Ishikawa (cell line): ENCODE measurements at regions not wholly inside any gene's neighbourhood (a gene's known extent, or its start where the extent isn't known, plus 50 kb on each side); places are given as distances from the start of the nearest gene placed in this dataset.

Source experiments
- CEBPB ChIP-seq: IDR thresholded peaks from 2 replicates; pipeline ENCODE4 v1.6.1; 2012
- CREB1 ChIP-seq: IDR thresholded peaks from 2 replicates; pipeline ENCODE4 v1.6.1; 2012; ENCODE audit warnings: low read depth
- EGR1 ChIP-seq: IDR thresholded peaks from 2 replicates; pipeline ENCODE4 v1.6.1; 2012
- EP300 ChIP-seq: IDR thresholded peaks from 2 replicates; pipeline ENCODE4 v1.6.1; 2012; ENCODE audit warnings: borderline replicate concordance
- FOXM1 ChIP-seq: IDR thresholded peaks from 2 replicates; pipeline ENCODE4 v1.6.1; 2012; ENCODE audit warnings: low read depth, borderline replicate concordance
- NFIC ChIP-seq: IDR thresholded peaks from 2 replicates; pipeline ENCODE4 v1.6.1; 2012
- RAD21 ChIP-seq: IDR thresholded peaks from 2 replicates; pipeline ENCODE4 v1.6.1; 2012; ENCODE audit warnings: low read depth
- REST ChIP-seq: IDR thresholded peaks from 2 replicates; pipeline ENCODE4 v1.6.1; 2012; ENCODE audit warnings: low read depth, mild to moderate bottlenecking
- TAF1 ChIP-seq: IDR thresholded peaks from 2 replicates; pipeline ENCODE4 v1.6.1; 2012; ENCODE audit warnings: low read depth, mild to moderate bottlenecking
- TCF12 ChIP-seq: IDR thresholded peaks from 2 replicates; pipeline ENCODE4 v1.6.1; 2012; ENCODE audit warnings: low read depth
- TEAD4 ChIP-seq: IDR thresholded peaks from 2 replicates; pipeline ENCODE4 v1.6.1; 2012
- USF1 ChIP-seq: IDR thresholded peaks from 2 replicates; pipeline ENCODE4 v1.6.1; 2012
- YY1 ChIP-seq: IDR thresholded peaks from 2 replicates; pipeline ENCODE4 v1.6.1; 2012; ENCODE audit warnings: low read depth
- ZBTB7A ChIP-seq: IDR thresholded peaks from 2 replicates; pipeline ENCODE4 v1.6.1; 2012; ENCODE audit warnings: low read depth
- TF ChIP-seq, protein P1 (sequence below): IDR thresholded peaks from 2 replicates; pipeline ENCODE4 v1.6.1; 2012

DNA sequence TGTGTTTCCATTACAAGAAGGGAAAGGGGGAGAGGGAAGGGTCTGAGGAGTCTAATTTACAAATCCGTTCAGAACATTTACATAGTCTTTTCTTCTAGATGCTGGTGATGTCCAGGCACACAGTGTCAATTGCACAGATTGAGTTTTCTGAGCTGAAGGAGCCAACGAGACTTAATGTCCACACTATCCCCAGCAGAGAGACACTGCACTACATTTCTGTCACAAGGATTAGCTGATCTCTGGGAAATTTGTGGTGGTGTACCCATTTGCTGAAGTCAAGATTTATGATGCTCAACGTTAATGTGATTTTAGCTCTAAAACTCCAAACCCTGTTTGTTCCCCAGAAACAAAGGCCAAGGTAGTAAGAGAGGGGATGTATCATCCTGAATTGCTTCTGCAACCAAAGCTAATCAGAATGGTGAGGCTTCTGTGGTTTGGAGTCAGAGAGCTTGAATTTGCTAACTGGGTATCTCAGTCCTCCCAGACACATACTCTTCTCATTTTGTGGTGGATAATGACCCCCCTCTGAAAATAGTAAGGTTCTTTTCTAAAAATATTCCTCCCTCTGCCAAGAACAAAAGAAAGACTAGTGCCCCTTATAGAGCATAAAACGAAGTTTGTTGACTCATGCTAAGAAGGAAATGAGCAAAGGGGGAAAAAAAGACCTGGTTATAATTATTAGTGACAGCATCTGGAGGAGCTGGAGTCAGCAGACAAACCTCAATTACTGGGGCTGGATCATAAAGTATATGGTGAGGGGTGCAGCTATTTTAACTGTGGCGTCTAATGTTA lies 416.9 kb downstream of the PSAT1 start:
- no peak for TF ChIP-seq RAD21

DNA sequence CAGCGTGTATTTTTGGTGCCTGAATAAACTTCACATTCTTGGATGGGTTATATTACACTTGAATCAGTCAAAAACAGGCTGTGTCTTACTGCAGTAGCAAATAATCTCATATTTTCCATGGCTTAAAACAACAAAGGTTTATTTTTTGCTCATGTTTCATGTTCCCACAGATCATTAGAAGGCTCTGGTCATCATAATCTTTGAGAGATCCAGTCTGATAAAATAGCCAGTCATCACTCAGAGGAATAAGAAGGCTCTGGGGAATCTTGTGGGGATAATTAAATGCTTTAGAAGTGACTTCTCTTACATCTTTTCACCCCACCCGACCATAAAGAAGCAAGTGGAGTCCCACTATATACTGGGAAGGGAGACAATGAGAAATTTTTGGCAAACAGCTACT lies 417.7 kb downstream of the PSAT1 start:
- no peak for TF ChIP-seq USF1
- TF ChIP-seq FOXM1 = no peak
- no peak for TF ChIP-seq YY1
- no peak for TF ChIP-seq EGR1
- no peak for TF ChIP-seq TCF12
- TF ChIP-seq CREB1 = no peak
- no peak for TF ChIP-seq CEBPB
- TF ChIP-seq REST = no peak
- TF ChIP-seq EP300 = no peak
- no peak for TF ChIP-seq NFIC
- TF ChIP-seq, protein P1, sequence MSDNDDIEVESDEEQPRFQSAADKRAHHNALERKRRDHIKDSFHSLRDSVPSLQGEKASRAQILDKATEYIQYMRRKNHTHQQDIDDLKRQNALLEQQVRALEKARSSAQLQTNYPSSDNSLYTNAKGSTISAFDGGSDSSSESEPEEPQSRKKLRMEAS = no peak

DNA sequence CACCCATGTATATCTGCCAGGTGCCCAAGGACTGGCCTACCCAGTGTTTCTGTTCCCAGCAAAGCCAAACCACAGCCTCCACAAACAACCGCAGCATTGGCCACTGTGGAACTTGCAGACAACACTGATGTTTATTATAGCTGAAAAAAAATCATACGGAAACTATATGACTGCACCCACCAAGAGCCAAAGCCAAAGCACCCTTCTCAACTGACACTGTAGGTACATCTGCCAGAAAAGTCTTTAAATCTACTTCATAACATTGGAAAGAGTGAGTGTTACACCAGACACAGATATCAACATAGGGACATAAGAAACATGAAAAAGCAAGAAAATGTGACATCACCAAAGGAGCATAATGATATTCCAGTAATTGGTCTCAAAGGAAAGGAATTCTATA lies 428.0 kb downstream of the PSAT1 start:
- TF ChIP-seq ZBTB7A = no peak
- TF ChIP-seq CEBPB = no peak
- no peak for TF ChIP-seq TAF1
- TF ChIP-seq REST = no peak
- TF ChIP-seq EP300 = no peak

DNA sequence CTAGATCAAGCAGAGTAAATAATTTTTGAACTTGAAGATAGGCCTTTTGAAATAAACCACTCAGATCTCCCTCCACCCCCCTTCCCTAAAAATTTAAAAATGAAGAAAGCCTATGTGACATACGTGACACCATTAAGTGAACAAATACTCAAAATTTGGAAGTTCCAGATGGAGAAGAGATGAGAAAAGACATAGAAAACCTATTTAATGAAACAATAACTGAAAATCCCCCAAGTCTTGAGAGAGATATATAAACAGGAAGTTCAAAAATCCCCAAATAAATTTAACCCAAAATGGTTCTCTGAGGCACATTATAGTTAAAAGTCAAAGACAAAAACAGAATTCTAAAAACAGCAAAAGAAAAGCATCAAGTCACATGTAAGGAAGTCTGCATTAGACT lies 428.6 kb downstream of the PSAT1 start:
- no peak for TF ChIP-seq TCF12
- TF ChIP-seq RAD21 = no peak
- TF ChIP-seq TAF1 = no peak
- no peak for TF ChIP-seq REST
- no peak for TF ChIP-seq NFIC
- no peak for TF ChIP-seq ZBTB7A
- no peak for TF ChIP-seq FOXM1
- no peak for TF ChIP-seq EGR1
- TF ChIP-seq USF1 = no peak
- no peak for TF ChIP-seq CREB1
- TF ChIP-seq CEBPB = no peak
- no peak for TF ChIP-seq YY1
- no peak for TF ChIP-seq TEAD4
- TF ChIP-seq EP300 = no peak
- TF ChIP-seq, protein P1 = no peak

DNA sequence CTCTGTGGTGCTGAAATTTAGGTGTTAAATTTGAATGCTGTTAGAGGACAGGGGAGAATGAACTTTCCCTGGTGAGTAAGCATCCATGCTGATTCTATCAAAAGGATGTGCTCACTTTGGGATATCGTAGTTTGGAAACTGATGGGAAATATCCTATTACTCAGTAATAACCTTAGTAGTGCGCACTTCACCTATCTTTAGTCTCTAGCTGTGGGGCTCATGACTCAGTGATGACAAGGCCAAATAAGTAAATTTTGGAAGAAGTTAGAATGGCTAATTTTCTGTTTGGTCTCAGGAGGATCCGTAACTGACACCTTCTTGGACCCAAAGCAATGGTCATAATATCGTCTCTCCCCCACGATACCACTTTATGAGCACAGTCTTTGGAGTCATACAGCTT lies 448.4 kb downstream of the PSAT1 start:
- TF ChIP-seq EGR1 (no peak), RAD21 (no peak), FOXM1 (no peak), CEBPB (no peak), NFIC (no peak), YY1 (no peak), ZBTB7A (no peak), REST (no peak), TEAD4 (no peak), EP300 (no peak)
